Right lobe of liver (tissue), 6 donors: ENCODE measurements at regions not wholly inside any gene's neighbourhood (a gene's known extent, or its start where the extent isn't known, plus 50 kb on each side); places are given as distances from the start of the nearest gene placed in this dataset.
A peak's percentile ranks its signal among the peaks of the same experiment; 100 is the strongest.
"Not testable (repeated sequence)": the region's sequence is repeated elsewhere in the genome, so short reads cannot be mapped to it uniquely, and the experiment has no call there.

ENCODE experiments used
- ATAC-seq, 4 donors: fragments of 200-7000 bp; cut with Tn5 transposase; one replicate each; pipeline ENCODE4 v1.9.1; 2020; ENCODE audit warnings: mild to moderate bottlenecking in 4 of 4, moderate library complexity in 4 of 4
- DNase-seq, 3 donors: peaks; one replicate each; pipeline ENCODE4 v3.0.0-alpha.2; 2020
- H3K27ac ChIP-seq, 3 donors: fragments of 200-600 bp; one replicate each; pipeline ENCODE4 v1.8.0; 2022
- H3K27me3 ChIP-seq, 2 donors: fragments of 200-600 bp; one replicate each; pipeline ENCODE4 v1.8.0; 2022
- H3K36me3 ChIP-seq, 4 donors: fragments of 200-600 bp; sonication (generic) in 1 of 4; one replicate each; pipeline versions ENCODE4 v1.5.1 to v1.8.0; 2017 to 2022; ENCODE audit warnings: control low read depth in 1 of 4
- H3K4me1 ChIP-seq, 4 donors: fragments of 200-600 bp; sonication (generic) in 1 of 4; one replicate each; pipeline versions ENCODE4 v1.5.1 to v1.8.0; 2017 to 2022; ENCODE audit warnings: control low read depth in 1 of 4
- H3K4me3 ChIP-seq, 3 donors: fragments of 200-600 bp; one replicate each; pipeline ENCODE4 v1.8.0; 2022
- H3K9me3 ChIP-seq, 4 donors: fragments of 200-600 bp; sonication (generic) in 1 of 4; one replicate each; pipeline versions ENCODE4 v1.5.1 to v1.8.0; 2017 to 2022; ENCODE audit warnings: control low read depth in 1 of 4
- POLR2A ChIP-seq: fragments of 450-650 bp; IDR thresholded peaks from one replicate; pipeline ENCODE4 v1.6.1; 2017; ENCODE audit warnings: antibody characterized with exemption, mild to moderate bottlenecking
- WGBS: methylation state at CpG from one replicate; pipeline ENCODE4 v1.1.6; 2018; ENCODE audit warnings: low coverage, low lambda C conversion rate; ENCODE audit not compliant: insufficient coverage; ENCODE audit errors: missing lambda C conversion rate; 5-methylcytosine and 5-hydroxymethylcytosine counted together
- intact Hi-C, 2 donors: fragments of 100-400 bp; cut with DNase I; formaldehyde crosslinking; loops; one replicate each; pipeline versions ENCODE4 v1.11.2 to v1.14.1; 2022
- TF ChIP-seq, protein P1 (sequence below), 4 donors: fragments of 200-600 bp in 3 of 4; fragments of 450-650 bp in 1 of 4; IDR thresholded peaks; one replicate each; pipeline versions ENCODE4 v1.5.1 to v1.8.0; 2016 to 2022; ENCODE audit warnings: antibody characterized with exemption in 4 of 4, mild to moderate bottlenecking in 2 of 4
- donor health status: DM: no; HTN: yes; CAD: no.
- donor health status: DM: no; HTN: no; CAD: no.
- donor health status: DM: no; HTN: no; CAD: no.
- donor health status: DM: no; HTN: yes; CAD: no.
- donor health status: DM: no; HTN: yes; CAD: no.

DNA sequence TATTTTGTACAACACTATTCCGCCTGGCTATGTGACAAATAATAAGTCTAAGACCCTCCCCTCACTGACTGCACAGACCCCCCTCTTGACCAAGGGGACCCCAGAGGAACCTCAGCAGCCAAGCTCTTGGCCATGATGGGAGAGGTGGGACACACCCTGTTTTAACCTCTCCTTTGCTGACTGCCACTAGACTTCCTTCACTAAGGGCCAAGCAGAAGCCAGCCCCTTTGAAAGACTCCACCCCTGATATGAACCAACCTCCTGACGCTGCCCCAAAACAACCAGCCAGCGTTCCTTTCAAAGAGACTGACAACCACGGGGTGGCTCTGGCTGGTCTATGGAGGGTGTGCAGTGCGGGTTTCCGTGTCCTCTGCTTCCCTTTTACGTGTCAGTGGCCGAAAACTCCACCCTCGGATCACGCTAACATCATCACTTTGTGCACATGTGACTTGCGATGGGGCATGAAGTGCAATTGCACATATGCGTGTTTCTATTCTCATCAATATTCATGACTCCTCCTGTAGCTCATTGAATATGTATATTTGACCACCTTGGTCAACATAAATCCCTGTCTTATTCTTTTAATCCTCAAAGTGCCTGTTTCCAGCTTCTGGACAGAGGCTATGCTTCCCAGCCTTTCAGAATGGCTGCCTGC, 643.9 kb downstream of the TBC1D22A start:
- Histone ChIP-seq H3K36me3 (no peaks in the 10 kb centered on the region), H3K27me3 (no peaks in the 10 kb centered on the region), H3K27ac (no peak overlapping the region), H3K4me1 (no peaks in the 10 kb centered on the region), H3K4me3 (no peak overlapping the region), H3K9me3 (no peaks in the 10 kb centered on the region)
- ATAC-seq (no peak), DNase-seq (no peak)
- 63% methylated on average over 7 of the region's 12 CpGs for whole genome bisulfite sequencing
- intact Hi-C loops = no loop called here
- TF ChIP-seq, protein P1, sequence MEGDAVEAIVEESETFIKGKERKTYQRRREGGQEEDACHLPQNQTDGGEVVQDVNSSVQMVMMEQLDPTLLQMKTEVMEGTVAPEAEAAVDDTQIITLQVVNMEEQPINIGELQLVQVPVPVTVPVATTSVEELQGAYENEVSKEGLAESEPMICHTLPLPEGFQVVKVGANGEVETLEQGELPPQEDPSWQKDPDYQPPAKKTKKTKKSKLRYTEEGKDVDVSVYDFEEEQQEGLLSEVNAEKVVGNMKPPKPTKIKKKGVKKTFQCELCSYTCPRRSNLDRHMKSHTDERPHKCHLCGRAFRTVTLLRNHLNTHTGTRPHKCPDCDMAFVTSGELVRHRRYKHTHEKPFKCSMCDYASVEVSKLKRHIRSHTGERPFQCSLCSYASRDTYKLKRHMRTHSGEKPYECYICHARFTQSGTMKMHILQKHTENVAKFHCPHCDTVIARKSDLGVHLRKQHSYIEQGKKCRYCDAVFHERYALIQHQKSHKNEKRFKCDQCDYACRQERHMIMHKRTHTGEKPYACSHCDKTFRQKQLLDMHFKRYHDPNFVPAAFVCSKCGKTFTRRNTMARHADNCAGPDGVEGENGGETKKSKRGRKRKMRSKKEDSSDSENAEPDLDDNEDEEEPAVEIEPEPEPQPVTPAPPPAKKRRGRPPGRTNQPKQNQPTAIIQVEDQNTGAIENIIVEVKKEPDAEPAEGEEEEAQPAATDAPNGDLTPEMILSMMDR (IDR thresholded peaks at IDR 0.05) = no peak
- no peak for TF ChIP-seq POLR2A

DNA sequence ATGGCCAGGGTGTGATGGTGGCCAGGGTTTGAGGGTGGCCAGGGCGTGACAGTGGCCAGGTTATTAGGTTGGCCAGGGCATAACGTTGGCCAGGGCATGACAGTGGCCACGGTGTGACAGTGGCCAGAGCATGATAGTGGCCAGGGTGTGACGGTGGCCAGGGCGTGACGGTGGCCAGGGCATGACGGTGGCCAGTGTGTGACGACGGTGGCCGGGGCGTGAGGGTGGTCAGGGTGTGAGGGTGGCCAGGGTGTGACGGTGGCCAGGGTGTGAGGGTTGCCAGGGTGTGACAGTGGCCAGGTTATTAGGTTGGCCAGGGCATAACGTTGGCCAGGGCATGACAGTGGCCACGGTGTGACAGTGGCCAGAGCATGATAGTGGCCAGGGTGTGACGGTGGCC, 642.8 kb downstream of the TBC1D22A start:
- H3K4me1 ChIP-seq, H3K27me3 ChIP-seq, H3K36me3 ChIP-seq, H3K9me3 ChIP-seq, H3K4me3 ChIP-seq, intact Hi-C loops, H3K27ac ChIP-seq, ATAC-seq: not testable (repeated sequence)
- 71% methylated on average over 10 of the region's 15 CpGs for WGBS
- peak in 1 of 3 donors; percentile 16 for DNase-seq

DNA sequence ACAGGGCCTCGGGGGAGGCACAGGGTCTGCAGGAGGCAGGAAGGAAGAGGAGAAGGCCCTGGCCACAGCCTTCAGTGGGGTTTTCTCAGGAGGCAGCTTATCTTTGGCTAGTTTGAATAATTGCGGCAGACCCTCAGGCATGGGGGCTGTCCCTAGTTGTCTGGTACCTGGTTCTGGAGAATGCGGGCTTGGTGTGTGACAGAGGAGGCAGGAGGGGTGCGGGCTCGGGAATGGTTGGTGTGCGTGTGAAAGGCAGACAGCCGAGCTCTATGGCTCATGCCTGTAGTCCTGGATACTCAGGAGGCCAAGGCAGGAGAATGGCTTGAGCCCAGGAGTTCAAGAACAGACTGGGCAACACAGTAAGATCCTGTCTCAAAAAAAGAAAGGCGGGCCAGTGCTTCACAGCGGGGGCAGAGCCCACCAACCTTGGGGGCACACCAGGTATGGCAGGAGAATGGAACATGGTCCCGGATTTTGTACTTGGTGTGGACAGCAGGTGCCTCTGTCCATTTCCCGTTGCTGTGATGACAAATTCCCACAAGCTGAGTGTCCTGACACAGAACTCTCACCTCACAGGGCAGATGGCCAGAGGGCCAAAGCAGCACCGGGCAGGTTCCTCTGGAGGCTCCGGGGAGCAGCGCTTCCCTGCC, 640.6 kb downstream of the TBC1D22A start:
- Histone ChIP-seq H3K27ac (no peak overlapping the region), H3K9me3 (no peaks in the 10 kb centered on the region), H3K4me3 (no peak overlapping the region), H3K27me3 (no peaks in the 10 kb centered on the region), H3K4me1 (no peaks in the 10 kb centered on the region), H3K36me3 (no peaks in the 10 kb centered on the region)
- WGBS = 17% methylated on average over 1 of the region's 14 CpGs
- TF ChIP-seq POLR2A = no peak
- TF ChIP-seq, protein P1 (IDR thresholded peaks at IDR 0.05) = no peak
- no peak for DNase-seq
- intact Hi-C loops = no loop called here
- ATAC-seq = no peak

GRCh38 chr22:47401976-47402770, 639.7 kb downstream of the TBC1D22A start:
- H3K4me3 ChIP-seq = no peak overlapping the region
- H3K9me3 ChIP-seq = no peaks in the 10 kb centered on the region
- TF ChIP-seq, protein P1 (IDR thresholded peaks at IDR 0.05) = no peak
- no peak for TF ChIP-seq POLR2A
- intact Hi-C loops = no loop called here
- DNase-seq (no peak), ATAC-seq (no peak)
- no peak overlapping the region for H3K27ac ChIP-seq
- 59% methylated on average over 7 of the region's 29 CpGs for WGBS
- H3K4me1 ChIP-seq = no peaks in the 10 kb centered on the region
- H3K27me3 ChIP-seq = no peaks in the 10 kb centered on the region
- no peaks in the 10 kb centered on the region for H3K36me3 ChIP-seq

GRCh38 chr22:47401592-47401898, 639.1 kb downstream of the TBC1D22A start:
- Histone ChIP-seq H3K9me3 (no peaks in the 10 kb centered on the region), H3K27me3 (no peaks in the 10 kb centered on the region), H3K4me1 (no peaks in the 10 kb centered on the region), H3K4me3 (no peak overlapping the region), H3K36me3 (no peaks in the 10 kb centered on the region), H3K27ac (no peak overlapping the region)
- DNase-seq (no peak), ATAC-seq (no peak)
- intact Hi-C loops = no loop called here
- WGBS = 87% methylated on average over 3 of the region's 12 CpGs
- no peak for TF ChIP-seq POLR2A
- TF ChIP-seq, protein P1 (IDR thresholded peaks at IDR 0.05) = no peak
